HFF-Myc (cell line): ENCODE measurements at regions not wholly inside any gene's neighbourhood (a gene's known extent, or its start where the extent isn't known, plus 50 kb on each side); places are given as distances from the start of the nearest gene placed in this dataset.
A peak's percentile ranks its signal among the peaks of the same experiment; 100 is the strongest.

Source experiments
- DNase-seq: peaks from one replicate; pipeline ENCODE4 v3.0.0-alpha.2; 2011; ENCODE audit warnings: low read depth; ENCODE audit errors: extremely low read depth
- H3K4me3 ChIP-seq: replicated peaks from 2 replicates; pipeline ENCODE4 v1.5.1; 2011; ENCODE audit warnings: low read depth, mild to moderate bottlenecking, control low read depth, low read length
- TF ChIP-seq, protein P1 (sequence below): IDR thresholded peaks from 2 replicates; pipeline ENCODE4 v1.5.1; 2012; ENCODE audit warnings: mild to moderate bottlenecking, low read depth, low read length, control low read depth; ENCODE audit errors: missing control alignments

DNA sequence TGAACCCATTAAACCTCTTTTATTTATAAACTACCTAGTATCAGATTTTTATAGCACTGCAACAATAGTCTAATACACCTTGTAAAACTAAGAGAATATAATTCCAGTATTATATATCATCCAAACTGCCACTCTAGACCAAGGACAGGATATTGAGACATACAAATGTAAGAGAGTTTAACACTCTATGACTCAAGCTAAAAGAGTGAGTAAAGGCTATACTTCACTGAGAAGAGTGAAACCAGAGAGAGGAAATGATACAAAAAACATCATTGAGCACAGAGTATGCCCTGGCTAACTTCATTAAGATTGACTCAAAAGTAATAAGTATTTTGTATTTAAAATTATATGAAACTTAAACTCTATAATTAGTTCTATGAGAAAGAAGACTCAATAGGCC is 1951.9 kb upstream of the SEL1L start:
- H3K4me3 ChIP-seq: no peak overlapping the region
- DNase-seq: no peak
- TF ChIP-seq, protein P1, sequence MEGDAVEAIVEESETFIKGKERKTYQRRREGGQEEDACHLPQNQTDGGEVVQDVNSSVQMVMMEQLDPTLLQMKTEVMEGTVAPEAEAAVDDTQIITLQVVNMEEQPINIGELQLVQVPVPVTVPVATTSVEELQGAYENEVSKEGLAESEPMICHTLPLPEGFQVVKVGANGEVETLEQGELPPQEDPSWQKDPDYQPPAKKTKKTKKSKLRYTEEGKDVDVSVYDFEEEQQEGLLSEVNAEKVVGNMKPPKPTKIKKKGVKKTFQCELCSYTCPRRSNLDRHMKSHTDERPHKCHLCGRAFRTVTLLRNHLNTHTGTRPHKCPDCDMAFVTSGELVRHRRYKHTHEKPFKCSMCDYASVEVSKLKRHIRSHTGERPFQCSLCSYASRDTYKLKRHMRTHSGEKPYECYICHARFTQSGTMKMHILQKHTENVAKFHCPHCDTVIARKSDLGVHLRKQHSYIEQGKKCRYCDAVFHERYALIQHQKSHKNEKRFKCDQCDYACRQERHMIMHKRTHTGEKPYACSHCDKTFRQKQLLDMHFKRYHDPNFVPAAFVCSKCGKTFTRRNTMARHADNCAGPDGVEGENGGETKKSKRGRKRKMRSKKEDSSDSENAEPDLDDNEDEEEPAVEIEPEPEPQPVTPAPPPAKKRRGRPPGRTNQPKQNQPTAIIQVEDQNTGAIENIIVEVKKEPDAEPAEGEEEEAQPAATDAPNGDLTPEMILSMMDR: no peak

DNA sequence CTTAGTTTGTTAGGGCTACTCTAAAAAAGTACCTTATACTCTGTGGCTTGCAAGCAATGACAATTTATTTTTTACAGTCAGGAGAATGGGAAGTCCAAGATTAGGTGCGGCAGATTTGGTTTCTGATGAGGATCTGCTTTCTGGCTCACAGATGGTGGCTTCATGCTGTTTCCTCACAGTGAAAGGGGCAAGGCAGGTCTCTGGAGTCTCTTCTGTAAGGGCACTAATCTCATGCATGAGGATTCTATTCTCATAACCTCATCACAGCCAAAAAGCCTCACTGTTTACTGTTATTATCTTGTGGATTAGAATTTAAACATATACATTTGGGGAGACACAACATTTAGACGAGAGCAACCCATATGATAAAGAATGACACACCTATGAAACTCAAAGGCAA is 1957.4 kb upstream of the SEL1L start:
- TF ChIP-seq, protein P1: no peak
- H3K4me3 ChIP-seq: no peak overlapping the region
- DNase-seq: no peak

- peak; percentile 50 for DNase-seq
- H3K4me3 ChIP-seq: no peak overlapping the region
- TF ChIP-seq, protein P1: no peak
Observed at GRCh38 chr14:83520837-83521236, 1987.2 kb upstream of the SEL1L start.

- TF ChIP-seq, protein P1: no peak
- no peak for DNase-seq
- H3K4me3 ChIP-seq: no peak overlapping the region
Observed at GRCh38 chr14:83529531-83529930, 1995.9 kb upstream of the SEL1L start.

- H3K4me3 ChIP-seq: no peak overlapping the region
- DNase-seq: no peak
- TF ChIP-seq, protein P1: no peak
Observed at GRCh38 chr14:83533734-83534133, 1996.2 kb upstream of the FLRT2 start.

GRCh38 chr14:83534995-83535394 is 1994.9 kb upstream of the FLRT2 start:
- no peak for DNase-seq
- TF ChIP-seq, protein P1: no peak

GRCh38 chr14:83535444-83535843 is 1994.5 kb upstream of the FLRT2 start:
- no peak overlapping the region for H3K4me3 ChIP-seq
- TF ChIP-seq, protein P1: no peak
- DNase-seq: no peak

More at GRCh38 chr14:83534995-83535394, 1994.9 kb upstream of the FLRT2 start:
- no peak overlapping the region for H3K4me3 ChIP-seq
